ENCODE measurements at regions not wholly inside any gene's neighbourhood (a gene's known extent, or its start where the extent isn't known, plus 50 kb on each side); places are given as distances from the start of the nearest gene placed in this dataset.

- Histone ChIP-seq H3K9me3 (replicated peaks in 1 of 11) (peaks cover 16 to 26% (median 21%) of the 10 kb centered on the region in 11 experiments), H3K4me2 (no peak overlapping the region), H3K27me3 (no peaks in the 10 kb centered on the region), H3K4me1 (no peaks in the 10 kb centered on the region), H3K4me3 (no peak overlapping the region), H3K9ac (no peak overlapping the region), H3K27ac (no peak overlapping the region), H3K36me3 (no peaks in the 10 kb centered on the region), H4K20me1 (no peaks in the 10 kb centered on the region)
- no peak for TF ChIP-seq Cebpa-rat (IDR thresholded peaks at IDR 0.05)
Observed at GRCh38 chr6:91961671-91962070, 1374.8 kb upstream of the MAP3K7 start.

DNA sequence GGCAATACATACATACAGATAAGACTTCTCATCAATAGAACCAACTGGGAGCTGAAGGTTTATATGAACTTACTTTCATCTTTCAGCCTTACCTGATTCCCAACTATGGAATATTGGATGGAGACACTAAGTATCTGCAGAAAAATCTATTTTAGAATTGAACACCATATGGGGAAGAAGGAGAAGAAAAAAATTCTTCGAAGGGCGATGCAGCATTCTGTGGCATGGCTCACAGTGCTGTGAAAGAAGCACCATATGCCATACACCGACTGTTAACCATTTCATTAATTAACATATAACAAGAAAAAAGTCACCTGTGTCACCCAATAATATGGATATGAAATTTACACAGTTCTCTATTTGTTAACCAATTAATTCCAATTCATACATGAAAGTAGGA lies 1374.4 kb upstream of the MAP3K7 start:
- Histone ChIP-seq H3K9me3 (replicated peaks in 1 of 11) (peaks cover 12 to 21% (median 17%) of the 10 kb centered on the region in 11 experiments), H3K27me3 (no peaks in the 10 kb centered on the region), H3K4me3 (no peak overlapping the region), H3K36me3 (no peaks in the 10 kb centered on the region), H3K4me1 (no peaks in the 10 kb centered on the region), H3K4me2 (no peak overlapping the region), H3K27ac (no peak overlapping the region), H3K9ac (no peak overlapping the region), H4K20me1 (no peaks in the 10 kb centered on the region)
- TF ChIP-seq Cebpa-rat (IDR thresholded peaks at IDR 0.05), result no peak

GRCh38 chr6:91941838-91942237 lies 1355.0 kb upstream of the MAP3K7 start:
- no peaks in the 10 kb centered on the region for H4K20me1 ChIP-seq
- no peaks in the 10 kb centered on the region; a peak in 2 of 22 replicates for H3K9me3 ChIP-seq (replicated peaks in 1 of 11)
- TF ChIP-seq Cebpa-rat (IDR thresholded peaks at IDR 0.05), result no peak
- no peak overlapping the region for H3K4me2 ChIP-seq
- H3K27ac ChIP-seq, result no peak overlapping the region
- H3K4me1 ChIP-seq, result no peaks in the 10 kb centered on the region
- H3K4me3 ChIP-seq, result no peak overlapping the region
- no peaks in the 10 kb centered on the region for H3K36me3 ChIP-seq
- no peaks in the 10 kb centered on the region for H3K27me3 ChIP-seq
- no peak overlapping the region for H3K9ac ChIP-seq

DNA sequence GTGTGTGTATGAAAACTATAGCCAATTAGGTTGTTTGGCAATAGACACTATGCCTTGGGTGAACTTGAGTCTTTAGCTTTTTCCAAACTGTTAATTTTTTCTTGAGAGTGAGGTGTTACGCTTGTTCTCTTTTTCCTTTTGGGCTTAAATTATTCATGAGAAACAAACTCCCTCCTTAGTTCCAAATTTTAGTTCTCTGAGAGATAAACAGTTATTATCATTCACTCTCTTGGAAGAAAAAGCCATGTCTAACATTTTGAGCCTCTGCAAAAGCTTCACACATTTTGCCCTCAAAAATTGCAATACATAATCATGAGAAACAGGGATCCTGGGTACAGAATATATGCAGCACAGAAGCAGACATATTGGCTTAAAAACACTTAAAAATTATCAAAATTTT lies 1353.9 kb upstream of the MAP3K7 start:
- H3K4me2 ChIP-seq, result no peak overlapping the region
- H3K27ac ChIP-seq, result no peak overlapping the region
- H3K9ac ChIP-seq, result no peak overlapping the region
- no peaks in the 10 kb centered on the region for H4K20me1 ChIP-seq
- H3K4me1 ChIP-seq, result no peaks in the 10 kb centered on the region
- no peaks in the 10 kb centered on the region for H3K36me3 ChIP-seq
- H3K27me3 ChIP-seq, result no peaks in the 10 kb centered on the region
- H3K4me3 ChIP-seq, result no peak overlapping the region
- H3K9me3 ChIP-seq (replicated peaks in 1 of 11), result no peaks in the 10 kb centered on the region; a peak in 2 of 22 replicates
- TF ChIP-seq Cebpa-rat (IDR thresholded peaks at IDR 0.05), result no peak

- no peak overlapping the region for H3K4me3 ChIP-seq
- no peaks in the 10 kb centered on the region for H3K27me3 ChIP-seq
- H3K9ac ChIP-seq, result no peak overlapping the region
- no peak for TF ChIP-seq Cebpa-rat (IDR thresholded peaks at IDR 0.05)
- no peak overlapping the region for H3K4me2 ChIP-seq
- H3K9me3 ChIP-seq (replicated peaks in 1 of 11), result peaks cover 0 to 6% (median 0%) of the 10 kb centered on the region in 11 experiments; a peak in 2 of 22 replicates
- H4K20me1 ChIP-seq, result no peaks in the 10 kb centered on the region
- no peaks in the 10 kb centered on the region for H3K36me3 ChIP-seq
- no peak overlapping the region for H3K27ac ChIP-seq
- no peaks in the 10 kb centered on the region for H3K4me1 ChIP-seq
Observed at GRCh38 chr6:91926827-91927226, 1340.0 kb upstream of the MAP3K7 start.

DNA sequence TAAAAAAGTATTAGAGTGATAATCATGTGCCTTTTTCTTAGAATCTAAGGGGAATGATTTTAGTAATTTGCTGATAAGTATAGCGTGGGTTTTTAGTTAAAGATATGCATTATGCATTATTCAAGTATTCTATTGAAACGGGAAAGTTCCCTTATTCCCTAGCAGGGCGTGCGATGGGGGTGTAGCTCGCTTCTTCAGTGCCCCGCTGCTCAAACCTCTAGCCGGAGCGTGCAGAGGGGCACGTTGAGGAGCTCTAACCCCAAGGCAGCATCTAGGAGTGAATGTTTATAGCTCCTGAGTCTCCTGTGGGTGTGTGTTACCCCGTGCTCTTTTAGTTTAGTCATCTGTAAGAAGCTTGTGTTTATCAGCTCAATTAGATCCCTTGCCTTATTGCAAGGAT lies 1339.5 kb upstream of the MAP3K7 start:
- no peaks in the 10 kb centered on the region for H3K27me3 ChIP-seq
- peaks cover 0 to 6% (median 0%) of the 10 kb centered on the region in 11 experiments; a peak in 2 of 22 replicates for H3K9me3 ChIP-seq (replicated peaks in 1 of 11)
- no peak for TF ChIP-seq Cebpa-rat (IDR thresholded peaks at IDR 0.05)
- H3K27ac ChIP-seq, result no peak overlapping the region
- H3K36me3 ChIP-seq, result no peaks in the 10 kb centered on the region
- no peak overlapping the region for H3K4me2 ChIP-seq
- no peaks in the 10 kb centered on the region for H4K20me1 ChIP-seq
- H3K4me3 ChIP-seq, result no peak overlapping the region
- no peaks in the 10 kb centered on the region for H3K4me1 ChIP-seq
- no peak overlapping the region for H3K9ac ChIP-seq

- Histone ChIP-seq H3K36me3 (no peaks in the 10 kb centered on the region), H3K4me2 (no peak overlapping the region), H4K20me1 (no peaks in the 10 kb centered on the region), H3K9me3 (replicated peaks in 1 of 11) (no peaks in the 10 kb centered on the region), H3K4me1 (no peaks in the 10 kb centered on the region), H3K4me3 (no peak overlapping the region), H3K27me3 (no peaks in the 10 kb centered on the region), H3K27ac (no peak overlapping the region), H3K9ac (no peak overlapping the region)
- no peak for TF ChIP-seq Cebpa-rat (IDR thresholded peaks at IDR 0.05)
Observed at GRCh38 chr6:91911945-91912344, 1325.1 kb upstream of the MAP3K7 start.

- Histone ChIP-seq H3K4me3 (no peak overlapping the region), H3K9me3 (replicated peaks in 1 of 11) (no peaks in the 10 kb centered on the region), H4K20me1 (no peaks in the 10 kb centered on the region), H3K27ac (no peak overlapping the region), H3K4me1 (no peaks in the 10 kb centered on the region), H3K4me2 (no peak overlapping the region), H3K27me3 (no peaks in the 10 kb centered on the region), H3K9ac (no peak overlapping the region), H3K36me3 (no peaks in the 10 kb centered on the region)
- TF ChIP-seq Cebpa-rat (IDR thresholded peaks at IDR 0.05), result no peak
Observed at GRCh38 chr6:91904586-91905164, 1317.8 kb upstream of the MAP3K7 start.

DNA sequence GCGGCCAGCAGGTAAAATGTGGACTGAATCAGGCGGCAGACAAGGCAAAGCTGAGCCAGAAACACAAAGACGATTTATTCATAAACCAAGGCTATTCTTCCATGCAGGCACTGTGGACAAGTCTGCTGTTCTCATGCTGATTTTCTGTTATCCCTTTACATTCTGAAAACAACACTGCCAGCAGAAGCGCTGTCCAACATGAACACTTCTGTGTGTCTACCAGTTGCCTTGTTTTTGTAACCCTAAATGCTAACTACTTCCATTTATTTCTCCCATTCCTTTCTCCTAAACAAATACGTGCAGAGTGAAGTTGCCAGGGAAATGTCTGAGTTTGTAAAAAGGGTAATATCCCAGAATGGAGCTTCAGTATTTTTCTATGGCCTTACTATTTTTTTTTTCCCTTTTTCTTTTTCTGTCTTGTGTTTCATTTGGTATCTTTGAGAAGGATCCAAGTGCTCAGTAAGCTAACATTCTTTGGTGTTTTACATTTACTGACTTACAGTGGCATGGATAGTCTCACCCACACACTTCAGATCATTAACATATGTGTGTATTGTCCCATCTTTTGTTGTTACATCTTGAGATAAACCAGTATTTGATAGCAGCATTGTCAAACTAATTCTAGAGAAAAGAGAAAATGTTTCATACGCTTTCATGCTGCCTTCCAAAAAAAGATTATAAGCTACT lies 1308.9 kb upstream of the MAP3K7 start:
- Histone ChIP-seq H4K20me1 (no peaks in the 10 kb centered on the region), H3K4me3 (no peak overlapping the region), H3K27me3 (no peaks in the 10 kb centered on the region), H3K9me3 (replicated peaks in 1 of 11) (peaks cover 0 to 13% (median 0%) of the 10 kb centered on the region in 11 experiments; a peak in 8 of 22 replicates), H3K4me1 (no peaks in the 10 kb centered on the region), H3K36me3 (no peaks in the 10 kb centered on the region), H3K4me2 (no peak overlapping the region), H3K27ac (no peak overlapping the region), H3K9ac (no peak overlapping the region)
- no peak for TF ChIP-seq Cebpa-rat (IDR thresholded peaks at IDR 0.05)

Measured in BLaER1 treated with 17β-estradiol and CSF1 and Interleukin-3, amounts not matched to agents 10 nM and 100 nM (cell line).